Panc1 (cell line): ENCODE measurements at regions not wholly inside any gene's neighbourhood (a gene's known extent, or its start where the extent isn't known, plus 50 kb on each side); places are given as distances from the start of the nearest gene placed in this dataset.

Source experiments
- TF ChIP-seq, protein P1 (sequence below): fragments of 450-650 bp; IDR thresholded peaks from 2 replicates; pipeline ENCODE4 v1.5.1; 2017; ENCODE audit warnings: mild to moderate bottlenecking
- TF ChIP-seq, protein P2 (sequence below), 2 experiments: IDR thresholded peaks; 2 replicates each; pipeline ENCODE4 v1.6.1; 2011 to 2012; ENCODE audit warnings: low read depth in 2 of 2, control low read depth in 1 of 2, low read length in 1 of 2, mild to moderate bottlenecking in 1 of 2, moderate library complexity in 1 of 2; ENCODE audit not compliant: insufficient read depth in 1 of 2

DNA sequence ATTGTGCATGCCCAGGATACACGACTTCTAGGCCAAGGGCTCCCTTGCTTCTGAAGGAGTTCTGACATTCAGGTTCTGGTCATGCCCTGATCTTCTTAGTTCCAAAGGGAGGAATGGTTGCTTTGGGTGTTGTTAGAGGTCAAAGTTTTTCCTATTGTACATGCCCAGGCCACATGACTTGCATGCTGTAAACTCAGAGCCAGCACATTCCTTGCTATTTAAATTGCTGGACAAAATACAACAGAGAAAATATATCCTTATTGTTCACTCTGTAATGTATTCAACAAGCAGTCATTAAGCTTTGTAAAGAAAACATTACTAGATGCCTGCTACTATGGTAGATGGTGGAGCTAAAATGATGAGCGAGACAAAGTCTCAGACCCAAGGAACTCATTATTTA is 71.2 kb upstream of the COCH start:
- TF ChIP-seq, protein P1, sequence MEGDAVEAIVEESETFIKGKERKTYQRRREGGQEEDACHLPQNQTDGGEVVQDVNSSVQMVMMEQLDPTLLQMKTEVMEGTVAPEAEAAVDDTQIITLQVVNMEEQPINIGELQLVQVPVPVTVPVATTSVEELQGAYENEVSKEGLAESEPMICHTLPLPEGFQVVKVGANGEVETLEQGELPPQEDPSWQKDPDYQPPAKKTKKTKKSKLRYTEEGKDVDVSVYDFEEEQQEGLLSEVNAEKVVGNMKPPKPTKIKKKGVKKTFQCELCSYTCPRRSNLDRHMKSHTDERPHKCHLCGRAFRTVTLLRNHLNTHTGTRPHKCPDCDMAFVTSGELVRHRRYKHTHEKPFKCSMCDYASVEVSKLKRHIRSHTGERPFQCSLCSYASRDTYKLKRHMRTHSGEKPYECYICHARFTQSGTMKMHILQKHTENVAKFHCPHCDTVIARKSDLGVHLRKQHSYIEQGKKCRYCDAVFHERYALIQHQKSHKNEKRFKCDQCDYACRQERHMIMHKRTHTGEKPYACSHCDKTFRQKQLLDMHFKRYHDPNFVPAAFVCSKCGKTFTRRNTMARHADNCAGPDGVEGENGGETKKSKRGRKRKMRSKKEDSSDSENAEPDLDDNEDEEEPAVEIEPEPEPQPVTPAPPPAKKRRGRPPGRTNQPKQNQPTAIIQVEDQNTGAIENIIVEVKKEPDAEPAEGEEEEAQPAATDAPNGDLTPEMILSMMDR: no peak
- TF ChIP-seq, protein P2, sequence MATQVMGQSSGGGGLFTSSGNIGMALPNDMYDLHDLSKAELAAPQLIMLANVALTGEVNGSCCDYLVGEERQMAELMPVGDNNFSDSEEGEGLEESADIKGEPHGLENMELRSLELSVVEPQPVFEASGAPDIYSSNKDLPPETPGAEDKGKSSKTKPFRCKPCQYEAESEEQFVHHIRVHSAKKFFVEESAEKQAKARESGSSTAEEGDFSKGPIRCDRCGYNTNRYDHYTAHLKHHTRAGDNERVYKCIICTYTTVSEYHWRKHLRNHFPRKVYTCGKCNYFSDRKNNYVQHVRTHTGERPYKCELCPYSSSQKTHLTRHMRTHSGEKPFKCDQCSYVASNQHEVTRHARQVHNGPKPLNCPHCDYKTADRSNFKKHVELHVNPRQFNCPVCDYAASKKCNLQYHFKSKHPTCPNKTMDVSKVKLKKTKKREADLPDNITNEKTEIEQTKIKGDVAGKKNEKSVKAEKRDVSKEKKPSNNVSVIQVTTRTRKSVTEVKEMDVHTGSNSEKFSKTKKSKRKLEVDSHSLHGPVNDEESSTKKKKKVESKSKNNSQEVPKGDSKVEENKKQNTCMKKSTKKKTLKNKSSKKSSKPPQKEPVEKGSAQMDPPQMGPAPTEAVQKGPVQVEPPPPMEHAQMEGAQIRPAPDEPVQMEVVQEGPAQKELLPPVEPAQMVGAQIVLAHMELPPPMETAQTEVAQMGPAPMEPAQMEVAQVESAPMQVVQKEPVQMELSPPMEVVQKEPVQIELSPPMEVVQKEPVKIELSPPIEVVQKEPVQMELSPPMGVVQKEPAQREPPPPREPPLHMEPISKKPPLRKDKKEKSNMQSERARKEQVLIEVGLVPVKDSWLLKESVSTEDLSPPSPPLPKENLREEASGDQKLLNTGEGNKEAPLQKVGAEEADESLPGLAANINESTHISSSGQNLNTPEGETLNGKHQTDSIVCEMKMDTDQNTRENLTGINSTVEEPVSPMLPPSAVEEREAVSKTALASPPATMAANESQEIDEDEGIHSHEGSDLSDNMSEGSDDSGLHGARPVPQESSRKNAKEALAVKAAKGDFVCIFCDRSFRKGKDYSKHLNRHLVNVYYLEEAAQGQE (IDR thresholded peaks at IDR 0.05; ENCODE audit: insufficient read depth in 1 of 2, low read depth in 2 of 2, low read length in 1 of 2): no peak
